SK-N-MC (cell line): ENCODE measurements at regions not wholly inside any gene's neighbourhood (a gene's known extent, or its start where the extent isn't known, plus 50 kb on each side); places are given as distances from the start of the nearest gene placed in this dataset.
"Not testable (repeated sequence)": the region's sequence is repeated elsewhere in the genome, so short reads cannot be mapped to it uniquely, and the experiment has no call there.

Experiments used
- EZH2 ChIP-seq: fragments of 200-600 bp; sonication (generic); IDR thresholded peaks from one replicate; pipeline ENCODE4 v1.6.1; 2017; ENCODE audit warnings: antibody characterized with exemption
- POLR2AphosphoS5 ChIP-seq: IDR thresholded peaks from 2 replicates; pipeline ENCODE4 v1.6.1; 2012; ENCODE audit warnings: mild to moderate bottlenecking, low read depth, low read length, borderline replicate concordance

DNA sequence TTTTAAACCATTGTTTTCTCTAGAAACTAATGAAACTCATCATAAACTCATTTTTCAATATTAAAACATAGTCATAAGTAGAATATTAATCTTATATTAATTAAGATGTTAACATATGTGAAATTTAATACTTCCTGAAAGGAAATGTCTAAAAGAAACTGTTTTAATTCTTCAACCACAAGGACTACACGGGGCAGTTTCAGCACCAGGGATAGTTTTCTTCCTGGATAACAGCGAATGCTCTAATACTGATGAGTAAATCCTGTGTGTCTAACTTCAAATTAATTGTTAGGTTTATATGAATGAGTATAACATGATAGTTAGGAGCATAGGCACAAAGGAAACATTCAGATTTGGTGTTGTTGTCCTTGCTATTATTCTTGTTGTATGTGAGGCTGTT is 183.6 kb downstream of the CCDC74A start:
- not testable (repeated sequence) for TF ChIP-seq POLR2AphosphoS5, EZH2
